Stimulated activated CD4-positive, alpha-beta T cell treated with anti-CD3 and anti-CD28 coated beads, TNF-alpha, amount 100 ng/mL, for 1 hour (primary cell): ENCODE measurements at regions not wholly inside any gene's neighbourhood (a gene's known extent, or its start where the extent isn't known, plus 50 kb on each side); places are given as distances from the start of the nearest gene placed in this dataset.

Source experiments
- DNase-seq, 3 donors: peaks; one replicate each; pipeline ENCODE4 v3.0.0-alpha.2; 2020; ENCODE audit warnings: low read depth in 3 of 3, low spot score in 1 of 3

GRCh38 chr2:120564213-120565094 is 171.2 kb upstream of the GLI2 start:
- no peak for DNase-seq

GRCh38 chr2:120565095-120565460 is 170.6 kb upstream of the GLI2 start:
- DNase-seq: no peak

- DNase-seq: no peak
Measured at GRCh38 chr2:120565929-120566328, 169.7 kb upstream of the GLI2 start.

GRCh38 chr2:120566331-120567035 is 169.2 kb upstream of the GLI2 start:
- no peak for DNase-seq

GRCh38 chr2:120567128-120567527 is 168.5 kb upstream of the GLI2 start:
- no peak for DNase-seq

- DNase-seq: no peak
Measured at GRCh38 chr2:120568089-120568974, 167.3 kb upstream of the GLI2 start.

GRCh38 chr2:120568975-120569268 is 166.7 kb upstream of the GLI2 start:
- no peak for DNase-seq

GRCh38 chr2:120570001-120570400 is 165.7 kb upstream of the GLI2 start:
- no peak for DNase-seq

- DNase-seq: no peak
Measured at GRCh38 chr2:120570546-120570945, 165.1 kb upstream of the GLI2 start.

- no peak for DNase-seq
Measured at GRCh38 chr2:120571015-120571728, 164.5 kb upstream of the GLI2 start.

GRCh38 chr2:120572226-120572625 is 163.4 kb upstream of the GLI2 start:
- no peak for DNase-seq

GRCh38 chr2:120574620-120575019 is 161.0 kb upstream of the GLI2 start:
- no peak for DNase-seq

GRCh38 chr2:120575966-120576365 is 159.7 kb upstream of the GLI2 start:
- DNase-seq: no peak

GRCh38 chr2:120576509-120577474 is 158.9 kb upstream of the GLI2 start:
- DNase-seq: no peak

- DNase-seq: no peak
Measured at GRCh38 chr2:120577721-120578295, 157.9 kb upstream of the GLI2 start.

- no peak for DNase-seq
Measured at GRCh38 chr2:120578576-120579352, 156.9 kb upstream of the GLI2 start.

GRCh38 chr2:120579916-120580685 is 155.6 kb upstream of the GLI2 start:
- DNase-seq: no peak

GRCh38 chr2:120580709-120581108 is 155.0 kb upstream of the GLI2 start:
- no peak for DNase-seq
